Mucosa of descending colon (tissue), 3 donors: ENCODE measurements at regions not wholly inside any gene's neighbourhood (a gene's known extent, or its start where the extent isn't known, plus 50 kb on each side); places are given as distances from the start of the nearest gene placed in this dataset.
"Not testable (repeated sequence)": the region's sequence is repeated elsewhere in the genome, so short reads cannot be mapped to it uniquely, and the experiment has no call there.

Source experiments
- ATAC-seq: fragments of 200-7000 bp; cut with Tn5 transposase; one replicate; pipeline ENCODE4 v1.9.1; 2020; ENCODE audit warnings: mild to moderate bottlenecking, moderate library complexity
- DNase-seq, 3 donors: peaks; one replicate each; pipeline ENCODE4 v3.0.0-alpha.2; 2020
- H3K36me3 ChIP-seq: fragments of 200-600 bp; one replicate; pipeline ENCODE4 v1.8.0; 2021; ENCODE audit warnings: low read depth, mild to moderate bottlenecking
- H3K4me1 ChIP-seq: fragments of 200-600 bp; one replicate; pipeline ENCODE4 v1.8.0; 2021; ENCODE audit warnings: low read depth, mild to moderate bottlenecking
- H3K4me3 ChIP-seq: fragments of 200-600 bp; one replicate; pipeline ENCODE4 v1.8.0; 2021; ENCODE audit warnings: mild to moderate bottlenecking
- H3K9me3 ChIP-seq: fragments of 200-600 bp; one replicate; pipeline ENCODE4 v1.8.0; 2021; ENCODE audit warnings: mild to moderate bottlenecking
- CTCF ChIP-seq: fragments of 200-600 bp; IDR thresholded peaks from one replicate; pipeline ENCODE4 v1.8.0; 2022; ENCODE audit warnings: antibody characterized with exemption, mild to moderate bottlenecking
- intact Hi-C, 2 donors: fragments of 100-400 bp; cut with DNase I in 1 of 2; cut with micrococcal nuclease in 1 of 2; formaldehyde crosslinking; loops; one replicate each; pipeline versions ENCODE4 v1.11.0 to v1.11.1; 2022; cut with DNase I, micrococcal nuclease
- donor health status: DM: no; HTN: no; CAD: no; lungs with moderate emphysema.
- donor health status: DM: no; HTN: no; CAD: no.
- donor health status: DM: no; HTN: yes; CAD: no.

GRCh38 chr4:72779241-72779640, 210.2 kb upstream of the ADAMTS3 start:
- intact Hi-C loops: no loop called here
- Histone ChIP-seq H3K9me3 (no peaks in the 10 kb centered on the region), H3K4me3 (no peak overlapping the region), H3K36me3 (no peaks in the 10 kb centered on the region), H3K4me1 (no peaks in the 10 kb centered on the region)
- no peak for ATAC-seq
- TF ChIP-seq CTCF: no peak
- DNase-seq: no peak

GRCh38 chr4:72777436-72777835, 208.4 kb upstream of the ADAMTS3 start:
- intact Hi-C loops: no loop called here
- TF ChIP-seq CTCF: no peak
- no peak for ATAC-seq
- Histone ChIP-seq H3K36me3 (no peaks in the 10 kb centered on the region), H3K9me3 (no peaks in the 10 kb centered on the region), H3K4me3 (no peak overlapping the region), H3K4me1 (no peaks in the 10 kb centered on the region)
- DNase-seq: no peak

- no peak for ATAC-seq
- no peaks in the 10 kb centered on the region for H3K4me1 ChIP-seq
- no peaks in the 10 kb centered on the region for H3K36me3 ChIP-seq
- H3K4me3 ChIP-seq: no peak overlapping the region
- no peak for TF ChIP-seq CTCF
- intact Hi-C loops: no loop called here
- no peaks in the 10 kb centered on the region for H3K9me3 ChIP-seq
- DNase-seq: no peak
Observed at GRCh38 chr4:72770708-72771107, 201.7 kb upstream of the ADAMTS3 start.

GRCh38 chr4:72768364-72768763, 199.3 kb upstream of the ADAMTS3 start:
- TF ChIP-seq CTCF: no peak
- intact Hi-C loops: no loop called here

GRCh38 chr4:72767618-72768302, 198.7 kb upstream of the ADAMTS3 start:
- intact Hi-C loops: no loop called here
- no peak for TF ChIP-seq CTCF
- no peaks in the 10 kb centered on the region for H3K4me1 ChIP-seq

More at GRCh38 chr4:72768364-72768763, 199.3 kb upstream of the ADAMTS3 start:
- no peaks in the 10 kb centered on the region for H3K9me3 ChIP-seq
- no peak for ATAC-seq
- no peaks in the 10 kb centered on the region for H3K36me3 ChIP-seq
- H3K4me1 ChIP-seq: no peaks in the 10 kb centered on the region
- H3K4me3 ChIP-seq: no peak overlapping the region
- no peak for DNase-seq

GRCh38 chr4:72765788-72766187, 196.8 kb upstream of the ADAMTS3 start:
- H3K4me3 ChIP-seq, ATAC-seq, H3K36me3 ChIP-seq, H3K4me1 ChIP-seq, H3K9me3 ChIP-seq, intact Hi-C loops: not testable (repeated sequence)
- DNase-seq: peak in 1 of 3 donors; percentile 29

More at GRCh38 chr4:72767618-72768302, 198.7 kb upstream of the ADAMTS3 start:
- DNase-seq (no peak), ATAC-seq (no peak)
- Histone ChIP-seq H3K36me3 (no peaks in the 10 kb centered on the region), H3K4me3 (no peak overlapping the region), H3K9me3 (no peaks in the 10 kb centered on the region)
